Fibroblast of skin of right quadriceps (primary cell): ENCODE measurements at regions not wholly inside any gene's neighbourhood (a gene's known extent, or its start where the extent isn't known, plus 50 kb on each side); places are given as distances from the start of the nearest gene placed in this dataset.

Experiments
- DNase-seq: peaks from one replicate; pipeline ENCODE4 v3.0.0-alpha.2; 2013

DNA sequence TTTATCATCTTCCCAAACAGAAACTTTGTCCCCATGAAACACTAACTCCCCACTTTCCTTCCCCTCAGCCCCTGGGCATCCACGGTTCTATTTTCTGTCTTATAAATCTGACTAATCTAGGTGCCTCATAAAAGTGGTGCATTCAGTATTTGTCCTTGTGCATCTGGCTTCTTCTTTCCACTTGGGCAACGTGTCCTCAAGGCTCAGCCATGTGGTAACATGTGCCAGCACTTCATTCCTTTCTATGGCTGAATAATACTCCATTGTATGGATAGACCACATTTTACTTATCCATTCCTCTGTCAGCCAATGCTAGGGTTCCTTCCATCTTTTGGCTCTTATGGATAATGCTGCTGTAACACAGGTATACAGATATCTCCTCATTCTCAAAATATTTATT lies 305.0 kb upstream of the RUNX1 start:
- DNase-seq, result no peak

- DNase-seq, result no peak
Observed at GRCh38 chr21:35352793-35353192, 303.7 kb upstream of the RUNX1 start.

DNA sequence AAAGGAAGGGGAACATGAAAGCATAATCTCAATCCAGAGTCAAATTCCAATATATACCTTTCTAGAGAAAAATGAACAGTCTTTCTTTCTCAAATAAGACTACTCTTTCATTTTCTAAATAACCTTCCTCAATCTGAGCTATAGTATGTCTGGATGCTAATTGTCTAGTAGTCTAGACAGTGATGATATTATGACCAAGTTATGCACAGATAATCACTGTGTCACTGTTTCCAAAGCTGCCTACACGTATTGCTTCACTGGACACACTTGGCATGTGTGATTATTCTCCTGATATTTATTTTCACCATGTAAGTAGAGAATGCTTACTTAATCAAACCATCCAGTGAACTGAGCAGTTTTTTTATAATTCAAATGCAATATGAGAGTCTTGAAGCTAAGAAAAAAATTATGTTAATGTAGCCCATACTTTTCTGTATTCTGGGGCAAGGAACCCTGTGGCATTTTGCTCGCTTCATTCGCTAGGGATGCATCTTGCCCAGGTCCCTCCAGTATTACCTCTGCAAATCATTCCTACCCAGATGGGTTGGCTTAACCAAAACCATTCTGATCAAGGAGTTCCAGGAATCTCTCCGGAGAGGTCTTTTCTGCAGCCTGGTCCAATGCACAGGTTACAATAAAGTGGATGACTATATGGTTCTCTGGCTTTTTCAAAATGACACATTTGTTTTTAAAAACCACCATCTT lies 303.1 kb upstream of the RUNX1 start:
- peak; percentile 83 for DNase-seq

GRCh38 chr21:35351434-35351833 lies 302.3 kb upstream of the RUNX1 start:
- DNase-seq, result no peak

- DNase-seq, result peak; percentile 35
Observed at GRCh38 chr21:35350965-35351364, 301.9 kb upstream of the RUNX1 start.

- DNase-seq, result peak; percentile 52
Observed at GRCh38 chr21:35349376-35350080, 300.4 kb upstream of the RUNX1 start.

GRCh38 chr21:35348686-35349085 lies 299.6 kb upstream of the RUNX1 start:
- DNase-seq, result peak; percentile 14

GRCh38 chr21:35346697-35347096 lies 297.6 kb upstream of the RUNX1 start:
- DNase-seq, result no peak

GRCh38 chr21:35345954-35346353 lies 296.9 kb upstream of the RUNX1 start:
- DNase-seq, result peak; percentile 32

- no peak for DNase-seq
Observed at GRCh38 chr21:35344582-35344981, 295.5 kb upstream of the RUNX1 start.

DNA sequence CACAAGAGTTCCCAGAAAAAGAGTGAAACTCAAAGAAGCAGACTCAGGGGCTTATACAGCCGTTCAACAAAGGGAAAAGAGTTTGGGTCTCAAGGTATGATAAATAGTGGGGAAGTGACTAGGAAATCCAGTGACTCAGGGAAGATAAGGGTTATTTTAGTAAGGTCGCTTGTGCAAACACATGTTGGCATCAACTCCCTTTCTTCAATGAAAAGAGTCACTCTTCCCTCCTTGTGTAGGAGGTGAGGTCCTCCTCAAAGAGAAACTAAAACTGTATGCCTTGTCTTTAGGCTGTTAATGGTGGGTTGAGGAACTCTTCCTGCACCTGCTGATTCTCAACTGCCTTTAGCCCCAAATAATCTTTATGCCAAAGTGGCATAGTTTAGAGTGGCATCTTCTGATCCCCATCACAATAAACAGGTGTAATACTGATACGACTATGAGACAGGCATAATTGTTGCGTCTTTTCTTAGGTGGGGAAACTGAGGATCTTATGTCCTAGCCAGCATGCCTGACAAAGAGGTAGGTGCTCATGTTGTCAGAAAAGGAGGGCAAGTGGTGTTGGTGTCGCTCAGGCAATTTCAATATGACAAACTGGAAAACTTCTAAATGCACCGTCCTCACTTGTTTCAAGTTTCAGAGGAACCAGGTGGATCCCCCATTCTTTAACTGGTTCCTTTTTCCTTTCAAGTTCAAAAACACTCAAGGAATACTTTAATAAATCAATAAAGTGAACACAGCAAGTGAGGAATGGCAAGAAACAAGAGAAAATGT lies 294.1 kb upstream of the RUNX1 start:
- no peak for DNase-seq

DNA sequence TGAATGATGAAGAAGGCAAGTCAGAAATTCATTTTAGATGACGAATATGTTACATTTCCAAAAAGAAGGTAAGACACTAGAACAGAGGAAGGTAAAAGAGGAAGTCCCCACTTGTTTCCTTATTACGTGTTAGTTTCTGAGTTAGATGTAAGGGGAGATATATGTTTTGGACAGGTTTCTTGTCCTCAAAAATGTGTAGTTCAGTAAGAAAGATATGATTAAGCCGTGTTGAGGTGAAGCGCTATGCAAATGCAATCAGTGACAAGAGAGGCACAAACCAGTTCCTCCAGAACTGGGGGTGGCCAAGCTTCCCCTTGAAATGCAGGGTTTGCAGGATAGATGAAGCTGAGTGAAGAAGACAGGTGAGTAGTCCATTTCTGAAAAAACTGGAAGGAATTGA lies 293.3 kb upstream of the RUNX1 start:
- DNase-seq, result no peak

- no peak for DNase-seq
Observed at GRCh38 chr21:35340273-35340672, 291.2 kb upstream of the RUNX1 start.

DNA sequence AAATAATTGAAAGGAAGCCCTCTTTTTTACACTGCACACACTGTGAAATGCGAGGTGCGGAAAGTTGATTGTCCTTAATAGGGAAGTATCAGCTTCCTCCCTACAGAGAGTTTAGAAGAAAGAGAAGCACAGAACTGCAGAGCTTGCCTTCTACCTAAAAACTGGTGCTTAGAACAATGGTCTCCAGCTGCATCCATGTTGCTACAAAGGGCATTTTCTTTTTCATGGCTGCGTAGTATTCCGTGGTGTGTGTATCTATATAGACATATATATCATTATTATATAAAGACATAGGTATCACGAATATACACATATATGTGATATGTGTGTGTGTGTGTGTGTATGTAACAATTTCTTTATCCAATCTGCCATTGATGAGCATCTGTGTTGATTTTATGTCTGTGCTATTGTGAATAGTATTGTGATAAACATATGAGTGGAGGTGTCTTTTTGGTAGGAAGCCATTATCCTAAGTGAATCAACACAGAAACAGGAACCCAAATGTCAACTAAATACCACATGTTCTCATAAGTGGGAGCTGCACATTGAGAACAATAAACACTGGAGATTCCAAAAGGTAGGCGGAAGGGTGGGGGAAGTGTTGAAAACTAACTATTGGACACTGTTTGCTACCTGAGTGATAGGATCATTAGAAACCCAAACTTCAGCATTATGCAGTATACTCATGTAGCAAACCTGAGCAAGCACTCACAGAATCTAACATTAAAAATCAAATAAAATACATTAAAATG lies 290.0 kb upstream of the RUNX1 start:
- DNase-seq, result no peak

GRCh38 chr21:35338281-35338680 lies 289.2 kb upstream of the RUNX1 start:
- DNase-seq, result no peak

DNA sequence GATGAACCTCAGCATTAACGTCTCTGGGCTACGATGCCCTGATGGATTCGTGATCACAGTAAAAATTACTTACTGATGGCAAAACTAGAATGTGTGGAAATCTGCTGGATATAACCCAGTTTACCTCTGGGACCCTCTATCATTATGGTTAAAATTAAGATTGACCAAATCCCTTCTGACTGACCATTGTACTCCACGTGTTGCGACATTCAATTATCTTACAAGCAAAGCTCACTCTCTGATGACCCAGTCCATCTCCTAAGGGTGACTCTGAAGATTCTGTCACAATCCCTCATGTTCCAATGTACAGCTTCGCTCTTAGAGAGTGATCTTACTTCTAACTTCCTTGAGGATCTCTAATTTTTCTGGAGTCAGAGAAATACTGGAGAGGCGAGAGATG lies 288.5 kb upstream of the RUNX1 start:
- DNase-seq, result no peak

GRCh38 chr21:35336534-35336933 lies 287.4 kb upstream of the RUNX1 start:
- DNase-seq, result no peak

- no peak for DNase-seq
Observed at GRCh38 chr21:35335951-35336446, 286.9 kb upstream of the RUNX1 start.

DNA sequence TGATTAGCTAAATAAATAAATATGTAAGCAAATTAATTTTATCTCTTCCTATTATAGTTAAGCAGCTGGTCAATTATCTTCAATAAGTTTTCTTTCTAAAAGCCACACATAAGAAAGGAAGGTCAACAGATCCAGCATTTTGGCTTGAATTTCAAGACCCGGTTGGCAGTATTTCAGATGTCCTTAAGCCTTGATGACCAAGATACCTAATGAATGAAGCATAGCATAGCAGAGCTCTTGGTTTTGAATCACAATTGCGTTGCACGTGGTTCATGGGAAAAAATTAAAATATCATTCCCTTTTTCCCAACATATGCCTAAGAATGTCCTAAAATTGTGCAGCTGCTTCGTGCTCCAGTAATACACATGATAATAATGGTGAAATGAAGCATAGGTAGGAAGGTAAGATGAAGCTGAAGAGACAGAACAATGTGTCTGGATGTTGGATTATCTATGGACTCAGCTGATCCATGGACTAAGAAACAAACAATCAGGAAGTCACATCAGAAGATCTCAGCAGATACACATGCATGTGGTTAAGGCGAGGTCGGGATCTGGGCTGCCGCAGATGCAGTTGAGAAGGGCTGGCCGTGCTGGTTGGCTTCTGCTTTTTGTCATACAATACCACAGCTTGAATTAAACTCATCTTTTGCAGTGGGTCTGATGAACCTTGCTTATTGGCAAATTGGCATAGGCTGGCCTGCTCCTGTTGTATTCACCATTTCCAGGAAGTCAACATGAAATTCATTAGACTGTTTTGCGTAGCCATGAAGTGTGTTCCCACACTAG lies 284.9 kb upstream of the RUNX1 start:
- no peak for DNase-seq

GRCh38 chr21:35332841-35333426 lies 283.8 kb upstream of the RUNX1 start:
- DNase-seq, result no peak

GRCh38 chr21:35329940-35330660 lies 281.0 kb upstream of the RUNX1 start:
- DNase-seq, result no peak
